Left lobe of liver (tissue), 2 donors: ENCODE measurements at regions not wholly inside any gene's neighbourhood (a gene's known extent, or its start where the extent isn't known, plus 50 kb on each side); places are given as distances from the start of the nearest gene placed in this dataset.
"Not testable (repeated sequence)": the region's sequence is repeated elsewhere in the genome, so short reads cannot be mapped to it uniquely, and the experiment has no call there.

Source experiments
- ATAC-seq: fragments of 200-7000 bp; cut with Tn5 transposase; one replicate; pipeline ENCODE4 v1.9.1; 2020; ENCODE audit warnings: mild to moderate bottlenecking, moderate library complexity
- DNase-seq: peaks from one replicate; pipeline ENCODE4 v3.0.0-alpha.2; 2020; ENCODE audit warnings: low spot score
- donor health status: DM: no; HTN: no; CAD: no; lungs with moderate emphysema.
- donor health status: DM: no; HTN: yes; CAD: no.

DNA sequence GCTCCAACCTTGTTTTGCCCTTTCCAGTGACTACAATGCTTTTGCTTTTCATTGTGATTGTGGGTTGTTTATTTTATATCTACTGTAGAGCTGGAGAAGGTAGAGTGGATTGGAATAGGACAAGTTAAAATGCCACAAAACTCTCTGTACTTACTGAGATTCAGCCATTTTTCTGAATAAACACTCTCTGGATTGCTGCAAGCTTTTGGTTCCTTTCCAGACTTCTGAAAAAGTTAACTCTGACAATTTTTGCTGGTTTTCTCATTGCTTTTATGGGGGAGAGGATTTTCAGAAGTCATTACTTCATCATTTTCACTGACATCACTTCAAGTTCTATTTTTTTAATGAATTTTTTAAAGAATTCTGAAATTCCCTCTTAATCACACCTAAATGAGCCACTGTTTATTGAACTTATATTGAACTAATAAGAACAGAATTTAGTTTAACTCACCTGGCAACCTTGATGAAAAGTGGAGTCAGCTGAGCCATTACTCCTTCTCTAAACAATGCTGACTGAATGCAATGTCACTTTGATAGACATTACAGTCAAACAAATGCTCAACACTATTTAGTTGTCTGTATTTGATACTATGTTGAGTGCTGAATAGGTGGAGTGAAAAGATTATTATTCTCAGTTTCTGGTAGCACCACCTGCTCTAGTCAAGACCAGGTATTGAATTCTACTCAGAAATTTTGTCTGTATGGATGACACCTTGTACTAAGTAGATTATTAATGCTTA, 303.5 kb downstream of the DLEU7 start:
- no peak for ATAC-seq

DNA sequence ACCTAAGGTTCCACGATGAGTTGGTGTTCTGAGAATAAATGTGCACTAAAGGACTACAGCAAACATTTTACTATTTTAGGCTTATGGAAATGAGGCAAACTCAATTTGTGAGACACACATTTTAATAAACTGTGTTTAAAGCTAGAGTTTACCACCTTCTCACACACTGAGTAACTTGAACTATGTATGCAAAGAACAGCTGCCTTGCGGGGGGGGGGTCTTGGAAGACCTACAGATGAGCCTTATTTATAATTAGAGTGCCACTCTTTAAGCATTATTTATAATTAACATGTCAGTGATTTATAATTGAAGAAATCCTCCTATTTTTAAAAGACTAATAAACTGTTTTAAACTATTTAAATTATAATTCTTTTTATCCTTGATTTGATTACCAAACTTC, 300.4 kb downstream of the DLEU7 start:
- no peak for ATAC-seq
- no peak for DNase-seq

More for the DNA sequence above, 303.5 kb downstream of the DLEU7 start:
- DNase-seq = no peak

DNA sequence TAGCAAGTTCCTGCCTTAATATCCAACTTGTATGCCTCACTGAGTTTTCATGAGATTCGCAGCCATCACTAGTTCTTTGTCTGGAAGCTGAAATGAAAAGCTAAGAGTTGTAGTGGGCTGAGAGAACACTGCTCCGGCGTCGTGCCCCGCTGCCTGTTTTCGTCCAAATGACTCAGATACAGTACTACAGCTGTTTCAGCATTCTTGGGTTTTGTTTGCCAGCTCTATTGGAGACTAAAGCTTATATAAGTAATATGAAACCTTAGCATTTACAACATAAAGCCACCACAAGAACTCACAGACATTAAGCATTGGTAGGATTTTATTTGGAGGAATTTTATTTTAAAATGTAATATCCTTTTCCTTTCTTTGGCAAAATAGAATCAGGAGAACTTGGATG, 299.7 kb downstream of the DLEU7 start:
- DNase-seq (no peak), ATAC-seq (no peak)

DNA sequence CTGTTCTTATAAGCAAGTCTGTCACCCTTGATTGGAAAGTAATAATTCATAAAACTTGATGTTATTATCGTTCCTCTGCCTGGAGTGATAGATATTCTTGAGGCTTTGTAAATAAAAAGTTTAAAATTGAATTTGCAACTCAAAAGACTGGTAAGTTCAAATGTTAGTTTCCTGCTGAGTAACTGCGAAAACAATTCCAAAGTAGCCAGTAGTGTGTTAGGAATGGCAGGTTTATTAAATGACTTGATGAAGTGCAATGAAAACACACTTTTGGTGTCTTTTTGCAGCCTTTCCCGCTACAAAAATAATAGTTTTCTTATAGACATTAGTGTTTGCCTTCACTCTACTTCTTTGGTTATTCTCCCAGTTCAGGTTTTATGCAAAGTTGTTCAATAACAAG, 299.3 kb downstream of the DLEU7 start:
- ATAC-seq (no peak), DNase-seq (no peak)

DNA sequence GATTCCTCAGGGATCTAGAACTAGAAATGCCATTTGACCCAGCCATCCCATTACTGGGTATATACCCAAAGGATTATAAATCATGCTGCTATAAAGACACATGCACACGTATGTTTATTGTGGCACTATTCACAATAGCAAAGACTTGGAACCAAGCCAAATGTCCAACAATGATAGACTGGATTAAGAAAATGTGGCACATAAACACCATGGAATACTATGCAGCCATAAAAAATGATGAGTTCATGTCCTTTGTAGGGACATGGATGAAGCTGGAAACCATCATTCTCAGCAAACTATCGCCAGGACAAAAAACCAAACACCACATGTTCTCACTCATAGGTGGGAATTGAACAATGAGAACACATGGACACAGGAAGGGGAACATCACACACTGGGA, 296.3 kb downstream of the DLEU7 start:
- DNase-seq, ATAC-seq: not testable (repeated sequence)

DNA sequence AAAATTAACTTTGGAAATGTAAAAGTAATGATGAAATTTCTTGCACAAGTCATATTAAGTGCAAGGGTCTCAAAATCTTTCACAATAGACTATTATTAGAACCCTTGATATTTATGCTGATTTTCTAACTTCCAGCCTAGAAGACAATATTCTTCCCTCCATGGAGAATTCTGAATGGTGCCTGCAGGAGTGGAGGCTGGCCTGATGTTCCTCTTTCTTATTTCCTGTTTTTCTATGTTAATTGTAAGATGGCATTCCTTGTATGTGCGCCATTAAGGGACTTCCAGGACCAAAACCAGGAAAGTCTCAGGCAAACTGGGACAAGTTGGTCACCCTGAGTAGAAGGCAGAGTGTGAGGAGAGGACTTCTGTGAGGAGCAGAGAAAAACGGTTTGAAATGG, 294.9 kb downstream of the DLEU7 start:
- ATAC-seq (no peak), DNase-seq (no peak)

DNA sequence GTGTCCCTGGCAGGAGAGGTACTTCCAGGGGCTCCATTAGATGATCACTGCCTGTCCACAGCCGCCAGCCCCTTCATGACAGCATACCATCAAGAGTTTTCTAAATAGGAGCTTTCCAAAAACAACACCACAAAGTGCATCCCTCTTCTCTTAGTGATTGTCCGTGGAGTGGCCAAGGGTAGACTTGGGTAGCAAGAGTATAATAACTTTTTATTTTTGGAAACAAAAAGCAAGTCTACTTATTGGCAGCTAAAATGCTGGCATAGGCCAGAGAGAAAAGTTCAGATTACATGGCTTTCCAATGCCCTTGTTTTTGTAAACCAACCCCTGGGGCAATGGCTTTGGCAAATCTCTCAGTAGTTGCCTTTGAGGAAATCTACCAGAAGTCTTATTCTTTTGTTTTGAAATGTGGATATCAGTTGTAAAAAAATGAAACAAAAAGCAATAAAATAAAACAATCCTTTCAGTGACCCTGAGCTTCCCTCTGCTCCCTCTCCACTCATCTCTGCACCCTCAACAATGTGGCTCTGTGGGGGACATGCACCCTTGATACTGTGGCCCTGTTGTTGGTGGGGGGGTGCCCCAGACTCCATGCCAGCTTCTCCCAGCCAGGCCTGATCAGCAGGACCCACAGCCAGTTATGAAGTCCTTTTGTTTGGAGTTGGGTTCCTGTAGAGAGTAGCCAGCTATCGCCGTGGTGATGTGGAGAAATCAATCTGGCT, 294.1 kb downstream of the DLEU7 start:
- DNase-seq (no peak), ATAC-seq (no peak)

DNA sequence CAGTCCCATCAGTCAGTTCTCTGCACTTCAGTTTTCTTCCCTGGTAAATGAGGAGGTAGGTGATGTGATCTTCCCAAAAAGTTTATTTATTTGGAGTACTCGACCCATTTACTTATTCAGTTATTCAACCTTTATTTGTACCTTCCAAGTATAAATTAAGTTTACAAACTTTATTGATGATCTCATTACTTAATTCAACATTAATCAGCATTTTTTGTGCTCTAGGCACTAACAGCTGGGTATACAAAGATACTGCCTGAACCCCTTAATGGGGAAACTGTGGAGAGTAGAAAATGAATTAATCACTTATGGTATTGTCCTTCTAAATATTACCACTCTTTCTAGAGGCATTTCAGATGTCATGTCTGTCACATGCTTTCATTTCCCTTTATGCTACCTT, 293.3 kb downstream of the DLEU7 start:
- DNase-seq (no peak), ATAC-seq (no peak)

DNA sequence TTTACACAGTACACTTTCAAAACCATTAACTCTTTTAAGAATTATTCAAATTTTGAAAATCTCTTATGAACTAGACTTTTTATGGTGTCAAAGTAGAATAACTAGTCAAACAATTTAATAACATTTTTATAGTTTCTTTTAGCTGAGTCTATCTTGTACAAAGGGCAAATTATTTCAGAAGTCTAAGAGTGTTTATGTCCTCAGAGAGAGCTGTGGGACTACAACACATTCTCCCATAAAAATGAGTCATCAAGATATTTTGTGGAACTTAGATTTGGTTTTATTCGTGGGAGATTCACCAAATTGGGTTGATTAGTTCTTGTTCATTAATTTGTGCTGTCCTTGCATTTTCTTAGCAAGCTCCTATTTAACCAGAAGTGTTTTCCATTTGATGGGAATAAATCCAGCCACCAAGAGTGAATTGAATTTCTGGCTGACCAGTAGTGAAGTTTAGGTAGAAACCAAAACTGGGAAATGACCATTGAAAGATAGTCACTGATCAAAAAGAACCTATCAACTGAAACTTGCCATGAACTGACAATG, 291.0 kb downstream of the DLEU7 start:
- DNase-seq (no peak), ATAC-seq (no peak)

DNA sequence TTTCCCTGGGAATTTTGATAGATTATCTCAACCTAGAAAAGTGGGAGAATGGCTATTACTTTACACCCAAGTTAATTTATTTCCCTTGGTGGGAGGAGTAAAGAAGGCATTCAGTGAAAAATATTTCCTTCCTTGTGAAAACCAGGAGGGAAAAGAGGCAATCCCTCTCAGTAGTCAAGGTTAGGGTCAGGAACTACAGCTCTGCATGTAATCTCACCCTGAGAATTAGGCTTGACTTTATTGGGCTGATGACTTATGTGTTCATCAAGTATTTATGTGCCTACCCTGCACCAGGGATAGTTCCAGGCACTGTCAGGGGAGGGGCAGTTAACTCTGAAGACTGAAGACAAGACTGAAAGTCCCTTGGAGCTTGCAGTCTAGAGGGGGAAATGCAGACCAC, 281.8 kb downstream of the DLEU7 start:
- no peak for DNase-seq
- no peak for ATAC-seq

DNA sequence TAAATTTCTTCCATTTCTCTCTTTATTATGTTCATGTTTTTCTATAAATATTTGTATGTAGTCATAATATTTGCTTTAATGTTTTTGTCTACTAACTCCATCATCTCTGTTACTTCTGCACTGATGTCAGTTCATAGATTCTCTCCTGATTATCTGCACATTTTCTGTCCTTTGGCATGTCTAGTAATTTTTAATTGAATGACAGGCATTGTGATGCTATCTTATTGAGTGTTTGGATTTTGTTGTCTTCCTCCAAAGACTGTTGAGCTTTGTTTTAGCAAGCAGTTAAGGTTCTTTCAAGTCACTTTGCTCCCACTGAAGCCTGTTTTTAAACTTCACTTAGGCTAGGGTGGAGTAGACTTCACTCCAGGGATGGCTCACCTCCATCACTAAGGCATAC, 276.8 kb downstream of the DLEU7 start:
- ATAC-seq (no peak), DNase-seq (no peak)

DNA sequence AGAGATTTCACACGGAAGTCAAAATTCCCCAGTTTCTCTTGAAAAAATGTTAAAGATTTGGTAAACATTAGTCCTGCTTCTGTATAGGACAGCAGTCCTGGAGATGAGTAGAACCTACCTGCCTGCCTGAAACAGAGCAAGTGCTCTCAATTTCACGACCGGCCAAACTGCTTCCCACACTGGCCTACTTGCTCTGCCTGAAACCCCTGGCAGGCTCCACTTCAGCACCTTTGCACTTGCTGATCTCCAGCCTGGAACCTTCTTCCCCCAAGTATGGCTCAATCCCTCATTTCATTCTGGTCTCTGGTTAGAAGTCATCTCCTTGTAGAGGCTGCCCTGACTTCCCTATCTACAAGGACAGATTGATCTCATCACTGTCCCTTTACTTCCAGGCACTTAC, 271.4 kb downstream of the DLEU7 start:
- DNase-seq (no peak), ATAC-seq (peak; percentile 77)

DNA sequence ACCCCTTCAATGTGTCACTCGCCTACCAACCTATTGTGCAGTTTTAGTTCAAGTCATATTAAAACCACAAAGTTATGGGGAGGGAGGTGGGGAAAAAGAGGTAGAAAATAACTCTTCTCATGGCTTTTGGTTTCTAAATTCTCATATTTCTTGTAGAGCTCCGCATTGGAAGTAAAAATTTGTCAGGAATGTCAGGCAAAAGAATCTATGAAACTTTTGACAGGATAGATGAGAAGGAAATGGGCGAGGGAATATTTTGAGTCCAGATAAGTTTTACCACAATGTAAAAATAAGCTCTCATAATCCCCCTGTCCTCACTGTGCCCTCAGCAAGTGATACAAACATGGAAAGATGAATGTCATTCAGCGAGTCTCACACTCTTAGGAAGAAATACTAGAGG, 270.4 kb downstream of the DLEU7 start:
- ATAC-seq (no peak), DNase-seq (no peak)

DNA sequence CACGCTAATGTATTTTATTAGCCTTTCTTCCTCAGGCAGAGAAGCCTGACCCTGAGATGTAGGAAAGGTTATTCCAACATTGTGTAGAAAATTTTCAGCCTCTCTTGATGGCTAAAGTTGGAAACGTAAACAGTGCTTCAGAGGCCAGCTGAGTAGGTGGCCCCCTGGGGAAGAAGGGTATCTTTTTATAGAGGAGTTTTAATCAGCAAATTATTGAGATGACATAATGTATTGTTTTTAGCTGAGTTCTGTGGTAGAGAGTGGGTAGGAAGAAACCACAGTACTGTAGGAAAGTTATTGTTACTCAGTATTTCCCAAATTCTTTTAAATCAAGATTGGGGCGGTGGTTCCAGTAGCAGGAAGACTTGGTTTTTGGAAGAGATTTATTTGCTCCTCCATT, 268.8 kb downstream of the DLEU7 start:
- ATAC-seq = no peak
- DNase-seq = no peak

DNA sequence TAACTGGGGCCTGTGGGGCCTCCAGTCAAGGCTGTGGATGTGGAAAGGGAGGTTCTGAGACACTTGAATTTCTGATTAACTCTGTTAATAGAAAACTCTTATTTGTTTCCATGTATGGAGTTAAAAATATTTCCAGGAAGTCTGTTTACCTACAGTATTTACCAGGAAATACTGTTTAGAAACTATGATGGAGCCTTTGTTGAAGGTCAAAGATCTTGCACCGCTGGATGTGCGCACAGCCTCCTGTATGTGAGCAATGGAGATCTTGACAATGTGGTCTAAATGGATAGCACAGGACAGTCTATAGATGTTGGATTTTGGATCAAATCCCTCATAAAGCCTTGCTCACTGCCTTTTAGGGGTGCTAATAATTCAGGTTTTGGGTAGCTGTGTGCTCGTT, 268.4 kb downstream of the DLEU7 start:
- DNase-seq = no peak
- no peak for ATAC-seq

DNA sequence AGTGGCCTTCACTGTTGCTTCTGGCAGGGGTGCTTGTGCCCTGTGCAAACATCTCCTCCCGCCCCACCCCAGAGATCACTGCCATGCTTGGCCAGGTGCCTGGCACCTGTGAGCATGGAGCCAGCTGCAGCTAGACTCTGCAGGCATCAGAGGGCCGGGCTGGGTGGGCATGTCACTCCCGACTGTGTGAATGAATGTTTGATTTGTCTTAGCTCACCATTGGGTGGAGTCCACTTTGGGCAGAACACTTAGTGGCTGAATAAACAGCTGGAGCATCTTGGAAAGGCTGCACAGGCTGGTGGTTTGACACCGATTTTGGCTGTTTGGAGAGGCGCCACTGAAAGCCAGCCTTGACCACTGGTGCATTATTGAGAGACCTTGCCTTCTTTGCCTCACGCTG, 267.3 kb downstream of the DLEU7 start:
- ATAC-seq (peak; percentile 89), DNase-seq (peak; percentile 72)

DNA sequence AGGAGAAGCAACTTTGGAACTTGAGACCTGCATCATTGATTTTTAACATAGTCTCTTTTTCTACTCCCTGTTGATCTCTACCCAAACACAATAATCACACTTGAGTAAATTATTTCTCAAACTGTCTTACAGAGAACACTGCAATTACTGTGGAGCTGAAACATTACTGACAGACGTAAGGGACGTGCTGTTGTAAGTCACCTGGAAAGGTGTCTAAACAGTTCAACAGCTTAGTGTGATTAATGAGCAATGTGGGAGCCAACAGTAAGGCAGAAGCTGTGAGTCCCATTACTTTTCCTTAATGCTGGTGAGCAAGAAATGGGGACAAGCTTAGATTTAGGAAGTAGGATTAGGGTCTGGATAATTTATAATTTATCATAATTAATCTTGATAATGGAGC, 265.7 kb downstream of the DLEU7 start:
- ATAC-seq (no peak), DNase-seq (no peak)

DNA sequence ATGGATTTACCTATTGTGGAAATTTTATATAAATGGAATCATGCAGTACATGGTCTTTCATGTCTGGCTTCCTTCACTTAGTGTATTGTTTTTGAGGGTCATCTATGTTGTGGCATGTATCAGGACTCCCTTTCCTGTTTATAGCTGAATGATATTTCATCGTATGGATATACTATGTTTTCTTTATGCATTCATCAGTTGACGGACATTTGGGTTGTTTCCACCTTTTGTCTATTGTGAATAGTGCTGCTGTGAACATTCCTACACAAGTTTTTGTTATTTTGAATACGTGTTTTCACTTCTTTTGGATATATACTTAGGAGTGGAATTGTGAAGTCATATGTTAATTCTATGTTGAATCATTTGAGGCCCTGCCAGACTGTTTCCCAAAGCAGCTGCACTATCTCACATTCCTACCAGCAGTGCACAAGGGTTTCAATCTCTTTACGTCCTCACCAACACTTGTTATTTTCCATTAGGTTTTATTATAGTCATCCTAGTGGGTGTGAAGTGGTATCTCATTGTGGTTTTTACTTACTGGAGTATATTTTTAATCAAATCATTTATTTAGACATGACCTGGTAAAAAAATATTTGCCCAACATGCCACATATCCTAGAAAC, 262.7 kb downstream of the DLEU7 start:
- no peak for DNase-seq
- ATAC-seq = no peak

DNA sequence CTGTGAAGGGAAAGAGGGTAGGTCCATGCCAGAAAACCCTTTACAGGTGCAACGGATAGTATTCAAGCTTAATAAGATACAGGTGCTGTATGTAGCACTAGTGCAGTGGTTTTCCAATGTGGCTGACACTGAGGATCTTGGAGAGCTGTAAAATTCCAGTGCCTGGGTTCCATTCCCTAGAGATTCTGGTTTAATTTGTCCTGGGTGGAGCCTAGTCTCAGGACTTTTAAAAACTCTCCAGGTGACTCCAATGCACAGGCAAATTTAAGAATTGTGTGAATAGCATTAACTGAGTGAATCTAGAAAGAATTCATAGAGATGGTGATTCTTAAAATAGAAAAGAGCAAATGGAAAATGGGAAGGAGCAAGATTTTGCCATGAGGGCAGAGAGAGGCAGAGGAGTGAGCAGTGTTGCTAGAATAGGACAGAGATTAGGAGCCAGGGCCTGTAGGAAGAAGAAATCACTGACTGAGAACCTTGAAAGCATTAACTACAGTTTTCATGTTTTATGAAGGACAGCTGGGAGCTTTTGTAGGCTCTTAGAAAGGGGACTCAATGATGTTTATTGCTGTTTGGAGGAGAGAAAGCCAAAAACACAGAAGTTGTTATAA, 261.8 kb downstream of the DLEU7 start:
- no peak for ATAC-seq
- DNase-seq = no peak

DNA sequence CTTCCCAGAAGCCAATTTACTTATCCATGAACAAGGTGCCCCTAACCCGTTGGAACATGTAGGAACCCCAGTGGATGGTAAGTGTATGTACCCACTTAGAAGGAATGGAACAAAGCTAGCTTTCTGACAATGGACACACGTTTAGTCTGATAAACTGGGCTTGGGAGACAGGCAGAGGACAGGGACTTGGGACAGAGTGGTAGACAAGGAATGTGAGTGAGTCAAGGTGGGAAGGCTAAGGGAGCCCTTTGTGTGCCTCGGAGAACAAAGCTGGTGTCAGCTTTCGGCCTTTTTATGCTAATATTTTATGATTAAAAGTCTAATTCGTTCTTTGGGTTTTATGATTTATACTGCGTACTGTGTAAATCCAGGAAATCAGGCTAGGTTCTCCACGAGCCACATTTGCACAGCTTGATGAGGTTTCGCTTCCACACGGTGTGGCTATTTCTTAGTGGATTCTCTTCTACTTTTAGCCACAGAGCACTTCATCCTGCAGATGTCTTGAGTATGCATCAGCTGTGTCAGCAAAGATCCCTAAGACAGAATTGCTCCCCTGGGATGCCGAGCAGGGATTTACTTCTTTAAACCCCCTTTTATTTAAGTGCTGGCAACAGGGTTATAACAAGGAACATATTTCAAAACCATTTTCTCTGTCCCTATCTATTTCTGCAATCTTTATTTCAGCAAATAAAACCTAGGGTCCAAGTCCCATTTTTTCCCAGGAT, 258.5 kb downstream of the DLEU7 start:
- DNase-seq (no peak), ATAC-seq (no peak)
